GM18505 (cell line): ENCODE measurements at regions not wholly inside any gene's neighbourhood (a gene's known extent, or its start where the extent isn't known, plus 50 kb on each side); places are given as distances from the start of the nearest gene placed in this dataset.
"Not testable (repeated sequence)": the region's sequence is repeated elsewhere in the genome, so short reads cannot be mapped to it uniquely, and the experiment has no call there.

Experiments
- ATAC-seq: cut with Tn5 transposase; IDR thresholded peaks from one replicate; pipeline ENCODE4 v1.9.1; 2021; ENCODE audit not compliant: unreplicated experiment
- POLR2A ChIP-seq: IDR thresholded peaks from 4 replicates; pipeline ENCODE4 v1.6.1; 2011; ENCODE audit warnings: borderline replicate concordance; ENCODE audit not compliant: insufficient read depth, insufficient read length; ENCODE audit errors: extremely low read depth

- no peak for ATAC-seq
- TF ChIP-seq POLR2A, result no peak
These were observed 92.9 kb upstream of the WDR44 start for GRCh38 chrX:118252967-118253366.

DNA sequence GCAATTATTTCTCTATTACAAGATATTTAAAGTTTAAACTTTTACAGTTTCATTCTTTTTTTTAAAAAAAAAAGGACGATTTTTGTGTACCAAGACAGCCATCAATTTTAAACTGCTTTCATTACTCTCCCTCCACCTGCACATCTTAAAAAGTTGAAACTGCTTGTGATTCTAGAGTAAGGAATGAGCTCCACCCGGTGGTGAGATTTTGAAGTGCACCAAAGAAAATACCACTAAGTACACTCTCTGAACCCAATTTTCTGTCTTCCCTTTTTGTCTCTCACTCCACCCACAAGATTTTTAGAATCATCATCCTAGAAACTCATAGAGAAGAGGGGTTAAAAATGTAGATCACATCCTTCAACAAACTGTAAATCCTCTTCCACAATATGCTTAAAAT lies 91.3 kb upstream of the WDR44 start:
- peak; percentile 76 for ATAC-seq
- TF ChIP-seq POLR2A, result no peak

DNA sequence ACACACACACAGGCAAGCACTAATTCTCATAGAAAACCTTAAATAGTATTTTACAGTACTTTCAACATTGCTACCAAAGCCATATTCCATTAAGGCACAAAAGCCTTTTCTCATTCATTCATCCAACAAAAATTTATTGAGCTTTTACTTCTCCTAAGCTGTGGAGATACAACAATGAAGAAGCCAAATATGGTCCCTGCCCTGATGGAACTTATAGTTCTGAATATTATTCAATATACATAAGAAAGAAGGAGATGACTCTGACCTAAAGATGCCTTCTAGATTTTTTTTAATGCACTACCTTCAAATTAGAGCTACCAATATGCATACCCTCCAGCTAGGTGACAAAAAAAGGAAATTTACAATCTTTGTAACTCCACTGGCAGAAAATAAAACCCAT lies 90.0 kb upstream of the WDR44 start:
- ATAC-seq, result no peak
- TF ChIP-seq POLR2A, result no peak

DNA sequence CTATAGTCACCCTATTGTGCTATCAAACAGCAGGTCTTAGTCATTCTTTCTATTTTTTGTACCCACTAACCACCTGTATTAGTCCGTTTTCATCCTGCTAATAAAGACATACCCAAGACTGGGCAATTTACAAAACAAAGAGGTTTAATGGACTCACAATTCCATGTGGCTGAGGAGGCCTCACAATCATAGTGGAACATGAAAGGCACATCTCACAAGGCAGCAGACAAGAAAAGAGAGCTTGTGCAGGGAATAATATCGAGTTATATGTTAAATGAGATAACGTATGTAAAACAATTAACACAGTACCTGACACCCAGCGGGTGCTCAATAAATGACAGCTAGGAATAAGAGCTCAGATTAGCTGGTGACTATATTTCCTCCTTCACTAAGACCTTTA lies 88.1 kb upstream of the WDR44 start:
- ATAC-seq, result no peak
- no peak for TF ChIP-seq POLR2A

- ATAC-seq, result no peak
- no peak for TF ChIP-seq POLR2A
These were observed 86.7 kb upstream of the WDR44 start for GRCh38 chrX:118259213-118259612.

DNA sequence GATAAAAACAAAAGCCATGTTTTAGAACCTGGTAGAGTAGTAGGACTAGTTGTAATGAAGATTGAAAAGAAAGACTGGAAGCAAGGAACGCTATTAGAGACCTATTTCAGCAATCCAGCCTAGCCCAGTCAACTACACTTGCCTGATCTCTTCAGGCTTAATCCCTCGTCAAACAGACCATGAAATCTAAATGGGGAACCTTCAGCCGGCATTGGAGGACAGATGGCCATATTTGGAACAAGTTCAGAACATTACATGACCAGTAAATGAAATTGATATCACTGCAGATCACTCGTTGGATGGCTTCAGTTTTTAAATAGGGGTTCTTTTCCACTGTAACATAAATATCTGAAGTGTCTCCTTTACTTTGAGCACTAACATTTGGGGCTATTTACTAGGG lies 84.8 kb upstream of the WDR44 start:
- no peak for TF ChIP-seq POLR2A
- no peak for ATAC-seq

- no peak for ATAC-seq
- TF ChIP-seq POLR2A, result no peak
These were observed 74.1 kb upstream of the WDR44 start for GRCh38 chrX:118271775-118272174.

DNA sequence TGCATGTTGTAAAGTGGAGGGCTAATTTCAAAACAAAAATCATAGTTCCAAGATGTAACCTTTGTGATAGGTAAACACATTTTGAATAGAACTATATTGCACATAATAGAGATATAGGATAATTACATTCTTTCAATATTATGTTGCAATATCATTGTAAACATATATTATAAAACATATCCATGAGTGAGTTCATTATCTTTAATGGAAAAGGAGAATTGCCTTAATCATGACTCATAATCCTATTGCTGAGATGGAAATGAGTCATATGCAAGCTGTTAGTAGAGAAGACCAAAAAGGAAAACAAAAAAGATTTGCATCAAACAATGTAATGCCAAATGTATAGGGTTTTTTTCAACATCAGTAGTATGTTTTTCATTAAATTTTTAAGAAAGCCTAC lies 73.7 kb upstream of the WDR44 start:
- TF ChIP-seq POLR2A, result no peak
- ATAC-seq, result no peak

DNA sequence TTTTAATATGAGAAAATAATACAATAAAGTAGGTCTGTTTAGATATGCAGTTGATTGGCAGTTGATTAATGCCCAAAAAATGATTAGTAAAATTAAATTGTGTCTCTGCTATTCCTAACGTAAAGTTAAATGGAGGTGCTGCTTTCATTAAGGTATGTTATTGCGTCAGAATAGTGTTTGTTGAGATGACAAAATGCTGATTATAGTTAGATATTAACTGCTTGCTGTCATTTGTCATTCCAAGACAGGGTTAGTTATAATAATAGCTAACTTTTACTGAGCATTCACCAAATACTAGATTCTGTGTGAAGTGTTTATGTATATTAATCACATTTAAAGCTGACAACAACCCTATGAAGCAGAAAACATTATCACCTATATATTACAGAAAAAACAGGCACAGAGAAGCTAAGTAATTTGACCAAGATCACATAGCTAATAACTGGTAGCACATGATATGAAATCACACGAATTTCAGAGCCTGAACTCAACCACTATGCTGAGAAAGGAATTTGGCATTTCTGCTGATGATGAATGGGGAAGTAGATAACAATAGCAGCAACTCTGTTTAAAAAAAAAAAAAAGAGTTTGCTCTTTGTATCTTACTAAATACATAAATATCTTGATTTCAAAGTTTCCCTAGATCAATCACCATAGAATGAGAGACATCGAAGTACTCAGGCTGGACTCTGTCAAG lies 59.7 kb upstream of the WDR44 start:
- TF ChIP-seq POLR2A, result no peak
- no peak for ATAC-seq

GRCh38 chrX:118295818-118296217 lies 50.1 kb upstream of the WDR44 start:
- not testable (repeated sequence) for ATAC-seq
